ENCODE measurements at regions not wholly inside any gene's neighbourhood (a gene's known extent, or its start where the extent isn't known, plus 50 kb on each side); places are given as distances from the start of the nearest gene placed in this dataset.

- no peak for DNase-seq
Measured at GRCh38 chr6:11925805-11926204, 86.3 kb upstream of the HIVEP1 start.

- DNase-seq: no peak
Measured at GRCh38 chr6:11923621-11924020, 88.5 kb upstream of the HIVEP1 start.

- DNase-seq: no peak
Measured at GRCh38 chr6:11922901-11923300, 89.2 kb upstream of the HIVEP1 start.

- DNase-seq: no peak
Measured at GRCh38 chr6:11921751-11922150, 90.4 kb upstream of the HIVEP1 start.

- no peak for DNase-seq
Measured at GRCh38 chr6:11921017-11921438, 91.1 kb upstream of the HIVEP1 start.

GRCh38 chr6:11920566-11920965, 91.5 kb upstream of the HIVEP1 start:
- DNase-seq: no peak

GRCh38 chr6:11919771-11920440, 92.2 kb upstream of the HIVEP1 start:
- no peak for DNase-seq

GRCh38 chr6:11918739-11919605, 93.1 kb upstream of the HIVEP1 start:
- DNase-seq: no peak

- no peak for DNase-seq
Measured at GRCh38 chr6:11917951-11918738, 94.0 kb upstream of the HIVEP1 start.

GRCh38 chr6:11912420-11912819, 99.7 kb upstream of the HIVEP1 start:
- no peak for DNase-seq

GRCh38 chr6:11911538-11911937, 100.6 kb upstream of the HIVEP1 start:
- no peak for DNase-seq

GRCh38 chr6:11909696-11910132, 102.4 kb upstream of the HIVEP1 start:
- no peak for DNase-seq

- DNase-seq: no peak
Measured at GRCh38 chr6:11908436-11909105, 103.5 kb upstream of the HIVEP1 start.

- DNase-seq: no peak
Measured at GRCh38 chr6:11903645-11904044, 108.5 kb upstream of the HIVEP1 start.

GRCh38 chr6:11902527-11902926, 109.6 kb upstream of the HIVEP1 start:
- DNase-seq: no peak

GRCh38 chr6:11900662-11901598, 111.2 kb upstream of the HIVEP1 start:
- DNase-seq: no peak

GRCh38 chr6:11899645-11900044, 112.5 kb upstream of the HIVEP1 start:
- no peak for DNase-seq

GRCh38 chr6:11894212-11894611, 115.6 kb upstream of the ADTRP start:
- no peak for DNase-seq

- no peak for DNase-seq
Measured at GRCh38 chr6:11891547-11891946, 112.9 kb upstream of the ADTRP start.

- no peak for DNase-seq
Measured at GRCh38 chr6:11890849-11891248, 112.2 kb upstream of the ADTRP start.

GRCh38 chr6:11890209-11890608, 111.6 kb upstream of the ADTRP start:
- DNase-seq: no peak

GRCh38 chr6:11889572-11889971, 111.0 kb upstream of the ADTRP start:
- no peak for DNase-seq
